Thyroid gland (tissue), 4 donors: ENCODE measurements at regions not wholly inside any gene's neighbourhood (a gene's known extent, or its start where the extent isn't known, plus 50 kb on each side); places are given as distances from the start of the nearest gene placed in this dataset.

Source experiments
- CTCF ChIP-seq, 6 experiments: fragments of 200-600 bp in 3 of 6; fragments of 450-650 bp in 3 of 6; sonication (generic) in 3 of 6; IDR thresholded peaks; one replicate each; pipeline ENCODE4 v1.5.1; 2016 to 2019; ENCODE audit warnings: antibody characterized with exemption in 6 of 6, mild to moderate bottlenecking in 2 of 6, inconsistent platforms in 1 of 6, moderate library complexity in 1 of 6
- POLR2A ChIP-seq, 2 donors: fragments of 450-650 bp; IDR thresholded peaks; one replicate each; pipeline ENCODE4 v1.6.1; 2017; ENCODE audit warnings: antibody characterized with exemption in 2 of 2, mild to moderate bottlenecking in 2 of 2, moderate library complexity in 1 of 2

GRCh38 chr16:73326770-73327470 is 279.0 kb upstream of the ZFHX3 start:
- no peak for TF ChIP-seq CTCF (IDR thresholded peaks at IDR 0.05)
- TF ChIP-seq POLR2A (IDR thresholded peaks at IDR 0.05) = no peak
